AG10803 (cell line): ENCODE measurements at regions not wholly inside any gene's neighbourhood (a gene's known extent, or its start where the extent isn't known, plus 50 kb on each side); places are given as distances from the start of the nearest gene placed in this dataset.

ENCODE experiments used
- DNase-seq: peaks from one replicate; pipeline ENCODE4 v3.0.0; 2010; ENCODE audit warnings: low read depth
- H3K4me3 ChIP-seq: 2 replicates; pipeline ENCODE4 v1.5.1; 2011; ENCODE audit warnings: mild to moderate bottlenecking, low read length, control low read depth
- TF ChIP-seq, protein P1 (sequence below): conservative IDR thresholded peaks from 2 replicates; pipeline ENCODE4 v1.5.1; 2011; ENCODE audit warnings: mild to moderate bottlenecking, low read length, control low read depth, inconsistent platforms

DNA sequence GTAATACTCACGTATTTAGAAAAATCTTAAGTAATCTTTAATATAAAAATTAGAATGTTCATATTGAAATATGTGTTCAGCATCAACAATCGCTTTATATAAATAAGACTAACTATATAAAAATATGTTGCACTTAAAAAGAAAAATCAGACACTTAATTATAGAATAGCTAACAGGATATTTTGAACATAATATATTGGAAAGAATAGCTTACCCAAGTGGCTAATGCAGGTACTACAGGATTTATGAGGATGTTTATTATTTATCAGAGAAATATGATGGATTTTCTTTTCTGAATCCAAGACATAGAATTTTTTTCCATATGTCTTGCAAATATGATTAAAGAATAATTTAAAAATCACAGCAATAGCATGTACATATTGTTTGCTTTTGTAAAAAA is 567.9 kb upstream of the GBE1 start:
- DNase-seq: no peak
- TF ChIP-seq, protein P1, sequence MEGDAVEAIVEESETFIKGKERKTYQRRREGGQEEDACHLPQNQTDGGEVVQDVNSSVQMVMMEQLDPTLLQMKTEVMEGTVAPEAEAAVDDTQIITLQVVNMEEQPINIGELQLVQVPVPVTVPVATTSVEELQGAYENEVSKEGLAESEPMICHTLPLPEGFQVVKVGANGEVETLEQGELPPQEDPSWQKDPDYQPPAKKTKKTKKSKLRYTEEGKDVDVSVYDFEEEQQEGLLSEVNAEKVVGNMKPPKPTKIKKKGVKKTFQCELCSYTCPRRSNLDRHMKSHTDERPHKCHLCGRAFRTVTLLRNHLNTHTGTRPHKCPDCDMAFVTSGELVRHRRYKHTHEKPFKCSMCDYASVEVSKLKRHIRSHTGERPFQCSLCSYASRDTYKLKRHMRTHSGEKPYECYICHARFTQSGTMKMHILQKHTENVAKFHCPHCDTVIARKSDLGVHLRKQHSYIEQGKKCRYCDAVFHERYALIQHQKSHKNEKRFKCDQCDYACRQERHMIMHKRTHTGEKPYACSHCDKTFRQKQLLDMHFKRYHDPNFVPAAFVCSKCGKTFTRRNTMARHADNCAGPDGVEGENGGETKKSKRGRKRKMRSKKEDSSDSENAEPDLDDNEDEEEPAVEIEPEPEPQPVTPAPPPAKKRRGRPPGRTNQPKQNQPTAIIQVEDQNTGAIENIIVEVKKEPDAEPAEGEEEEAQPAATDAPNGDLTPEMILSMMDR: peak; percentile 34
- H3K4me3 ChIP-seq: no peak overlapping the region

DNA sequence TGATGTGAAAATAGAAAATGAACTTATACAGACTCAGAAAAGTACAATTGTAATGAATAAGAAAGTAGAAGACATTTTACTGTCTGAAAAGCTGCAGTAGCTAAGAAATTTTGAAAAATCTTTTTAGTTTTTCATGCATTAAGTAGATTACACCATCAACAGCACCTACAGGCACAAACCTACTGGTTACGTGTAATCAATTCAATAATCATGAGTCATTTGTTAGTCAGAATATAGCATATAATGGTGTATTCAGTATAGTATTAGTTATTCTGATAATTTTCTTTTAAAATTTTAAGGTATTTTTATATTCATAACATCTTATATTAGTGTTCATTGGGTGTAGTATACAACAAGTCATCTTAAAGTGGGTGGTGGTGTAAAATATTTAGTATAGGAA is 550.5 kb upstream of the GBE1 start:
- DNase-seq: no peak
- H3K4me3 ChIP-seq: no peak overlapping the region
- TF ChIP-seq, protein P1: no peak

DNA sequence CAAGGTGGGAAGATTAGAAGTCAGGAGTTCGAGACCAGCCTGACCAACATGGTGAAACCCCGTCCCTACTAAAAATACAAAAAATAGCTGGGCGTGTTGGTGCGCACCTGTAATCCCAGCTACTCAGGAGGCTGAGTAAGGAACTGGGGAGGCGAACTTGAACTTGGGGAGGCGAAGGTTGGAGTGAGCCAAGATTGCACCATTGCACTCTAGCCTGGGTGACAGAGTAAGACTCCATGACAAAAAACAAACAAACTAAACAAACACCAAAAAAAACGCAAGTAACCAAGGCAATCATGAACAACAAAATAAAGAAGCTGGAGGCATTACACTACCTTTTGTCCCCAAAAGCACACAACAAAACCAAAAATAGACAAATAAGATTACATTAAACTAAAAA is 547.3 kb upstream of the GBE1 start:
- TF ChIP-seq, protein P1: no peak
- DNase-seq: no peak

DNA sequence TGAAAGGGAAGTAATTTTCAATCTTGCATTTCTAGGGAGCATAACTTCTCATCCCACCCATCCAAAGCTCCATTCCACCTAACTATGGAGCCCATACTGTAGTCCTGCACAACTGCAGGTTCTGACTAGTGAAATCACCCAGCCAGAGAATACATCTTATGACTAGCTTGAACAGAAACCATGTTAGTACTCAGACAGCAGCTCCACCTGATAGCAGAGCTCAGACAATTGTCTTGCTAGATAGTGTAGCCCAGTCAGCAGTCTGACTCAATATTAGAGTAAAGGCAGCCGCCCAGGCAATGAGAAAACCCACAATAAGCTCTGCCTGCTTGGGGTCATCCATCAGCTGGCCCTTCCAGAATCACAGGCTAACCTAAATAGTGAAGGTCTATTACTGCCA is 544.7 kb upstream of the GBE1 start:
- TF ChIP-seq, protein P1: no peak
- DNase-seq: no peak
- no peak overlapping the region for H3K4me3 ChIP-seq

More for the DNA sequence above, 547.3 kb upstream of the GBE1 start:
- H3K4me3 ChIP-seq: no peak overlapping the region

DNA sequence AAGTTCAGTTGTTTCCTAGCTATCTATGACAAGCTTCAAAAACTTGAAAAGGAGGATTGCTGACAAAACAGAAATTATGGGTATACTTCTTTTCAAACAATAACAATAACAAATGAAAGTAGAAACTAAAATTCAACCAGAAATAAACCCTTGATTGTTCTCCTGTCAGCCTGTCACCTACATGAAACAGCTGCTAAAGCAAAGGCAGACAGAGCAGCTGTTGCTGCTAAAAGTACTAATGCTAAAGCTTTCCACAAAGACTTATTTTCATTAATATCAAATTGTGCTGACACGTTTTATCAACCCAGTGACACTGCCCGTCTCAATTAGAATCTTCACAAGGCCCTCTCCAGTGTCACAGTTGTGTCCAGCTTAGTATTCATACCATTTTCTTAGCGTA is 533.2 kb upstream of the GBE1 start:
- DNase-seq: no peak
- TF ChIP-seq, protein P1: no peak
- no peak overlapping the region for H3K4me3 ChIP-seq

DNA sequence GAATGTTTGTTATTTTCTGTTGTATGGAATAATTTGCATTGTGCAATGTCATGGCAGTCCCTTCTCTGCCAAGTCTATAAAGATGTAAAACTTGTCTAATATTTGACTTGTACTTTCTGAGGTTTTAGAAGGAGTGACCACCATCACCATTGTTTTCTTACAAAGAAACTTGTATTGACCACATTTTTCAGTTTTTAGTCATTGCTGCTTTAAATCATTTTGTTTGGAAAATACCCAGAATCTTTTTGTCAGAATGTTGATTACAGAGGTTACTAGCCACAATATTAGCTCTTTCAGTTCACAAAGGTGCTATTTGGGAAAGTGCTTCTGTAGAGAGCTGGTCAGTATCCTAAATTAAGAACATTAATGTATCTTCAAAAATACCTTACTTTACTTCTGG is 532.4 kb upstream of the GBE1 start:
- DNase-seq: no peak
- no peak overlapping the region for H3K4me3 ChIP-seq
- TF ChIP-seq, protein P1: no peak

DNA sequence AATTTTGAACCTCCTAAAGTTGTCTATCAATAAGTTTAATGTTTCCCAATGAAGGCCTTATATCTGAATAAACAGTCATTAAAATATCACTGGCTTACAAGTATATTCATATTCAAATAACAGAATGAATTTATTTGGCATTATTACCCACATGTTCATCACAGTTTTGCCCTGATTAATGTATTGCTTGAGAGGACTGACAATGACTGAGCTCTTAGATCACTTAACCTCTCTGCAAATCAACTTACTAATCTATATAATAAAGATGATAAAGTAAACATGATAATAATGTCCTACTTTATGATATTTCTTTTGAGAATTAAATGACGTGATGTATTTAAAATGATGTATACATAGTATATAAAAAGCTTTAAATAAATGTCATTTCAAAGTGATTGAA is 532.0 kb upstream of the GBE1 start:
- TF ChIP-seq, protein P1: no peak
- no peak for DNase-seq
- H3K4me3 ChIP-seq: no peak overlapping the region
